ENCODE measurements at regions not wholly inside any gene's neighbourhood (a gene's known extent, or its start where the extent isn't known, plus 50 kb on each side); places are given as distances from the start of the nearest gene placed in this dataset.

DNA sequence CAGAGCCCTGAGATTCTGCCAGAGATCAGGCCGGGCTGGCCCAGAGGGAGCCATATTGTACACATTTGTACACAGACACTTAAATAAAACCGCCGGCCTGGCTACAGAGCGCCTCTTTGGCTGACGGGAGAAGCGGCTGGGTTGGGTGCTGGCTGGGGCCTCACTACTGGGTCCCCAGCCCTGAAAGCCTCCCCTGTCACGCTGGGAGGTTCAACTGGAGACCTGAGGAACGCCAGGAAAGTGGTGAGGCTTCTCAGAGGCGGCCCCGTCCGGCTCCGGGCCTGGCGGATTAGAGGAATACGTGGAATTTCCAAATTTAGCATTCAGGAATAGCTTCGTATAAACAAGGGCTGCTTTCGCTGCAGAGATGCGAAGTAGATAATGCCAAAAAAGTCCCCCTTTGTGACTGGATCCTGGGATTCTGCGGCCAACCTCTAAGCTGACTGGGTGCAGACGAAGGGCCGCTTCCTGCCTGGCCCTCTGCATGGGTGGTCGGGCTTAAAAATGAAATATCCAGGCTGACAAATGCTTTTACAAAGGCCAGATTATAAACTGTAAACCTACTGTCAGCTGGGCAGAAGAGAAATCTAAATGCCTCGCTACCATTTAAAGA lies 252.4 kb downstream of the IRF8 start:
- TF ChIP-seq EZH2 (IDR thresholded peaks at IDR 0.05; ENCODE audit: low read length, unreplicated experiment) (no peak), EZH2phosphoT487 (IDR thresholded peaks at IDR 0.05; ENCODE audit: borderline replicate concordance, low read length) (no peak)
- TF ChIP-seq, protein P1, sequence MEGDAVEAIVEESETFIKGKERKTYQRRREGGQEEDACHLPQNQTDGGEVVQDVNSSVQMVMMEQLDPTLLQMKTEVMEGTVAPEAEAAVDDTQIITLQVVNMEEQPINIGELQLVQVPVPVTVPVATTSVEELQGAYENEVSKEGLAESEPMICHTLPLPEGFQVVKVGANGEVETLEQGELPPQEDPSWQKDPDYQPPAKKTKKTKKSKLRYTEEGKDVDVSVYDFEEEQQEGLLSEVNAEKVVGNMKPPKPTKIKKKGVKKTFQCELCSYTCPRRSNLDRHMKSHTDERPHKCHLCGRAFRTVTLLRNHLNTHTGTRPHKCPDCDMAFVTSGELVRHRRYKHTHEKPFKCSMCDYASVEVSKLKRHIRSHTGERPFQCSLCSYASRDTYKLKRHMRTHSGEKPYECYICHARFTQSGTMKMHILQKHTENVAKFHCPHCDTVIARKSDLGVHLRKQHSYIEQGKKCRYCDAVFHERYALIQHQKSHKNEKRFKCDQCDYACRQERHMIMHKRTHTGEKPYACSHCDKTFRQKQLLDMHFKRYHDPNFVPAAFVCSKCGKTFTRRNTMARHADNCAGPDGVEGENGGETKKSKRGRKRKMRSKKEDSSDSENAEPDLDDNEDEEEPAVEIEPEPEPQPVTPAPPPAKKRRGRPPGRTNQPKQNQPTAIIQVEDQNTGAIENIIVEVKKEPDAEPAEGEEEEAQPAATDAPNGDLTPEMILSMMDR (conservative IDR thresholded peaks at IDR 0.05; ENCODE audit: low read depth, low read length) = no peak

All from PC-3 (cell line).